ENCODE measurements at regions not wholly inside any gene's neighbourhood (a gene's known extent, or its start where the extent isn't known, plus 50 kb on each side); places are given as distances from the start of the nearest gene placed in this dataset.

- no peak for DNase-seq (ENCODE audit: low read depth)
- H3K4me3 ChIP-seq (ENCODE audit: low read depth, low read length): no peak overlapping the region
- TF ChIP-seq, protein P1, sequence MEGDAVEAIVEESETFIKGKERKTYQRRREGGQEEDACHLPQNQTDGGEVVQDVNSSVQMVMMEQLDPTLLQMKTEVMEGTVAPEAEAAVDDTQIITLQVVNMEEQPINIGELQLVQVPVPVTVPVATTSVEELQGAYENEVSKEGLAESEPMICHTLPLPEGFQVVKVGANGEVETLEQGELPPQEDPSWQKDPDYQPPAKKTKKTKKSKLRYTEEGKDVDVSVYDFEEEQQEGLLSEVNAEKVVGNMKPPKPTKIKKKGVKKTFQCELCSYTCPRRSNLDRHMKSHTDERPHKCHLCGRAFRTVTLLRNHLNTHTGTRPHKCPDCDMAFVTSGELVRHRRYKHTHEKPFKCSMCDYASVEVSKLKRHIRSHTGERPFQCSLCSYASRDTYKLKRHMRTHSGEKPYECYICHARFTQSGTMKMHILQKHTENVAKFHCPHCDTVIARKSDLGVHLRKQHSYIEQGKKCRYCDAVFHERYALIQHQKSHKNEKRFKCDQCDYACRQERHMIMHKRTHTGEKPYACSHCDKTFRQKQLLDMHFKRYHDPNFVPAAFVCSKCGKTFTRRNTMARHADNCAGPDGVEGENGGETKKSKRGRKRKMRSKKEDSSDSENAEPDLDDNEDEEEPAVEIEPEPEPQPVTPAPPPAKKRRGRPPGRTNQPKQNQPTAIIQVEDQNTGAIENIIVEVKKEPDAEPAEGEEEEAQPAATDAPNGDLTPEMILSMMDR (IDR thresholded peaks at IDR 0.05; ENCODE audit: low read depth, low read length): no peak
- no peak for TF ChIP-seq MYC (IDR thresholded peaks at IDR 0.05; ENCODE audit: low read depth, low read length)
- TF ChIP-seq POLR2A (IDR thresholded peaks at IDR 0.05; ENCODE audit: extremely low read depth, insufficient read length): no peak
- TF ChIP-seq MAX (IDR thresholded peaks at IDR 0.05; ENCODE audit: low read depth, low read length): no peak
Observed at GRCh38 chr6:40163924-40164323, 229.7 kb upstream of the MOCS1 start.

- TF ChIP-seq MYC (IDR thresholded peaks at IDR 0.05; ENCODE audit: low read depth, low read length) (no peak), MAX (IDR thresholded peaks at IDR 0.05; ENCODE audit: low read depth, low read length) (no peak), POLR2A (IDR thresholded peaks at IDR 0.05; ENCODE audit: extremely low read depth, insufficient read length) (no peak)
- TF ChIP-seq, protein P1 (IDR thresholded peaks at IDR 0.05; ENCODE audit: low read depth, low read length): no peak
- no peak overlapping the region for H3K4me3 ChIP-seq (ENCODE audit: low read depth, low read length)
- DNase-seq (ENCODE audit: low read depth): no peak
Observed at GRCh38 chr6:40162074-40162473, 227.8 kb upstream of the MOCS1 start.

GRCh38 chr6:40160826-40161225 lies 226.6 kb upstream of the MOCS1 start:
- no peak overlapping the region for H3K4me3 ChIP-seq (ENCODE audit: low read depth, low read length)
- DNase-seq (ENCODE audit: low read depth): no peak
- TF ChIP-seq, protein P1 (IDR thresholded peaks at IDR 0.05; ENCODE audit: low read depth, low read length): no peak
- TF ChIP-seq MAX (IDR thresholded peaks at IDR 0.05; ENCODE audit: low read depth, low read length): no peak
- TF ChIP-seq MYC (IDR thresholded peaks at IDR 0.05; ENCODE audit: low read depth, low read length): no peak
- no peak for TF ChIP-seq POLR2A (IDR thresholded peaks at IDR 0.05; ENCODE audit: extremely low read depth, insufficient read length)

DNA sequence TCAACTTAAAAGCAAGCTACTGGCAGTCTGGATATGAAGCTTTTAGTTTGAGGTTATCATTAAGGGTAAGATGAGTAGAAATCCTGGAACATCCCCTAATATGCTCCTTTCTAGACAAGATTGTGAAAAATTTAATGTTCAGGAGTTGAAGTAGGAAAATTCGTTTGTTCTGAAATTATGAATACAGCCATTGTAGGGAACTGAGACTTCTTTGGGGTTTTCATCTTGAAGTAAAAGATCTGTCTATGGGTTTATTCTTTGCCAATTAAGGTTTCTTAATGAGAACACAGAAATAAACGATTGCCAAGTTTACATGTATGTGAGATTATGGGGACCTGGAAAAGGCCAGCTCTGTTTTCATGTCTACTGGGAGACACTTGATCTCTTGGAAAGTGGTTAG lies 225.6 kb upstream of the MOCS1 start:
- no peak overlapping the region for H3K4me3 ChIP-seq (ENCODE audit: low read depth, low read length)

DNA sequence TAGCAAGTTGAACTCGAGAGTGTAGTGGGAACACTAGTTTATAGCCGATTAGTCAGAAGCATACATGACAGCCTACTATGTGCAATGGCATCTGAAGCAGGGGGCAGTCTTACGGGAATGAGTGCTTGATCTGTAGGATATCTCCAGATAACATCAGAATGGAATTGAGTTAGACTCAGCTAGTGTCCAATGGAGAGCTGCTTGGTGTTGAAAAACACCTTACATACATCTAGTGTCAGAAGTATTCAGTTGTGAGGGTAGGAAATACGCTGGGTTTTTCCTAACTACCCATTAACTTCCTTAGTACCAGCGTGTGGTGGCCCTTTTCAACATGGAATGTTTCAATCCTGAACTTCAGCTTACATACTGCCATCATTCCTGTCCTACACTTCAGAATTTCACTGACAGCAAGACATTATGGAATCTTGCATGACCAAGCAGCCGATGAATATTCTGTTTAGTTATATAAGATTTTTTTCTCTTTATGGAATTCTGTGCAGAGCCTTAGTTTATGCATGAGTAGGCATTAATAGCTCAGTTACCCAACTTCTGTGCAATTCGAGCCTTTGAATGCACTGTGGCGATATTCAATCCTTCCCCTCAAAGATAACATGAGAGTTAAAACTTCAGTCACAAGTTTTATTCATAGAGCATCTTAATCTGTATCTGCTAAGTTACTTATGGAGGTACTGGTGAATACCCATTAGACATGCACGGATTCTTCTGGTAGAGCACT lies 218.6 kb upstream of the MOCS1 start:
- TF ChIP-seq POLR2A (IDR thresholded peaks at IDR 0.05; ENCODE audit: extremely low read depth, insufficient read length) (no peak), MAX (IDR thresholded peaks at IDR 0.05; ENCODE audit: low read depth, low read length) (no peak), MYC (IDR thresholded peaks at IDR 0.05; ENCODE audit: low read depth, low read length) (no peak)
- TF ChIP-seq, protein P1 (IDR thresholded peaks at IDR 0.05; ENCODE audit: low read depth, low read length): no peak
- no peak for DNase-seq (ENCODE audit: low read depth)
- no peak overlapping the region for H3K4me3 ChIP-seq (ENCODE audit: low read depth, low read length)

More for the DNA sequence above, 225.6 kb upstream of the MOCS1 start:
- TF ChIP-seq, protein P1 (IDR thresholded peaks at IDR 0.05; ENCODE audit: low read depth, low read length): no peak
- TF ChIP-seq MAX (IDR thresholded peaks at IDR 0.05; ENCODE audit: low read depth, low read length) (no peak), POLR2A (IDR thresholded peaks at IDR 0.05; ENCODE audit: extremely low read depth, insufficient read length) (no peak), MYC (IDR thresholded peaks at IDR 0.05; ENCODE audit: low read depth, low read length) (no peak)
- no peak for DNase-seq (ENCODE audit: low read depth)

All from NB4 (cell line).